B cell (primary cell): ENCODE measurements at regions not wholly inside any gene's neighbourhood (a gene's known extent, or its start where the extent isn't known, plus 50 kb on each side); places are given as distances from the start of the nearest gene placed in this dataset.

Experiments used
- CTCF ChIP-seq: fragments of 200-600 bp; IDR thresholded peaks from one replicate; pipeline ENCODE4 v1.8.0; 2022; ENCODE audit warnings: antibody characterized with exemption, mild to moderate bottlenecking
- EZH2 ChIP-seq: IDR thresholded peaks from 2 replicates; pipeline ENCODE4 v1.6.1; 2012; ENCODE audit warnings: borderline replicate concordance, low read depth, mild to moderate bottlenecking, moderate library complexity, low read length; ENCODE audit not compliant: insufficient read depth, poor library complexity, severe bottlenecking

DNA sequence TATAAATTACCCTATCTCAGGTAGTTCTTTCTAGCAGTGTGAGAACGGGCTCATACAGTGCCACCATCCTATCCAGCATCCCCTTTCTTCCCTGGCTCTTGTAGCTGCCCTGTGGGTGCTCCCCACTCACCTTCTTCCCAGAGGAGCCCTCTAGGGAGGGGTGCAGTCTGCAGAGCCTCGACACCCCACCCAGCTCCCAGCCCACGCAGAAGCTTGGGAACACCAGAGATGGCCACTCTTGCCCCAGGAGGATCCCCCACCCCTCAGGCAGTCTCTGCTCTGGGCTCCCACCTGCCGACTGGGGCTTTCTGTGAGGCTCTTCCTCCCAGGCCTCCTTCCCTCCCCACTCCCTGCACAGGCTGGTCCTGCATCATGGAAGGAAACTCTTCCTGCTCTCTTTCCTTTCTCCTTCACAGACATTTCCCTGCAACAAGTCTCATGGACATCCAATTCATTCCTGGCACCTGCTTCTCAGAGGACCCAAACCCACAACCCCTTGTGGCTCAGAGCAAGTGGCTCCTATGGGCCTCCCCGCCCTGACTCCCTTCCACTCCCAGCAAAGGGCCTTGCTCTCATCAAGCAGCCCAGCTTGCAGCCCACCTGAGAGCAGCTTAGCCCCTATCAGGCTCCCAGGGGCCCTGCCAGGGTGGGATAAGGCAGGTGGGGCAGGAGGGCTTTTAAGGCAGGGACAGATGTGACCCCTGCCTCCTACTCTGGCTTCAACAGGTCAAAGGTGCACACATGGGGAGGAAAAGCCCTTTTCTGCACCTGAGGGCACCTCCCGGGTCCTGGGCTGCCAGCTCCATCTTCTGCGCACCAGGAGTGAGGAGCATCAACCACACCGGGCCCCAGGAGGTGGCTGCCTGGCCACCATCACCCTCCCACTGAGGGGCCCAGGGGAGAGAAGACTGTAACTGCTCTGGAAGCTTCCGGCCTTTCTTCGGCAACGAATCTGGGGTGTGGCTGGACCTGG lies 263.8 kb upstream of the TNRC6C start:
- no peak for TF ChIP-seq EZH2
- TF ChIP-seq CTCF, result no peak
